ENCODE measurements at regions not wholly inside any gene's neighbourhood (a gene's known extent, or its start where the extent isn't known, plus 50 kb on each side); places are given as distances from the start of the nearest gene placed in this dataset.

GRCh38 chr5:171629628-171630349 lies 155.8 kb upstream of the SMIM23 start:
- Histone ChIP-seq H2AK5ac (ENCODE audit: low read length, severe bottlenecking) (no peak overlapping the region), H3K27ac (ENCODE audit: low read length, poor library complexity, severe bottlenecking) (no peak overlapping the region), H3K79me1 (replicated peaks; ENCODE audit: low read length, poor library complexity, severe bottlenecking) (no peaks in the 10 kb centered on the region), H2AFZ (ENCODE audit: low read depth, low read length) (no peak overlapping the region), H3K18ac (ENCODE audit: low read depth in 1 of 2, low read length in 2 of 2) (no peak overlapping the region), H2BK15ac (ENCODE audit: low read depth, poor library complexity, severe bottlenecking) (no peak overlapping the region), H3K14ac (ENCODE audit: low read length in 2 of 2) (no peak overlapping the region), H2BK120ac (ENCODE audit: low read depth, low read length) (no peak overlapping the region), H3K4ac (ENCODE audit: low read depth in 1 of 2, low read length in 2 of 2) (no peak overlapping the region), H3K4me3 (ENCODE audit: insufficient read depth in 1 of 2, low read depth in 1 of 2, low read length in 2 of 2) (peak overlapping the region in 1 of 2 experiments; percentile 46), H3K4me1 (ENCODE audit: control insufficient read depth, insufficient read depth, low read depth, low read length) (peaks cover 3% of the 10 kb centered on the region), H3K9ac (ENCODE audit: low read length) (peak overlapping the region; percentile 41), H2BK12ac (ENCODE audit: low read length in 2 of 2) (no peak overlapping the region), H3K36me3 (ENCODE audit: control insufficient read depth in 1 of 2, insufficient read depth in 2 of 2, low read depth in 1 of 2, low read length in 2 of 2) (no peaks in the 10 kb centered on the region), H3K4me2 (ENCODE audit: low read length, poor library complexity, severe bottlenecking) (peak overlapping the region; percentile 62), H3K9me3 (ENCODE audit: control insufficient read depth, low read length) (no peaks in the 10 kb centered on the region), H3K23ac (ENCODE audit: low read length in 2 of 2) (no peak overlapping the region), H2BK5ac (ENCODE audit: low read depth, low read length, poor library complexity, severe bottlenecking) (no peak overlapping the region), H4K91ac (ENCODE audit: low read length) (no peak overlapping the region), H4K8ac (ENCODE audit: low read length) (no peak overlapping the region), H3K27me3 (ENCODE audit: control insufficient read depth in 1 of 2, insufficient read depth in 1 of 2, low read length in 2 of 2) (peaks cover 33 to 51% of the 10 kb centered on the region in 2 experiments)
- peak; percentile 55 for DNase-seq
- 11% methylated on average over 28 of the region's 28 CpGs for WGBS

- Histone ChIP-seq H3K79me1 (replicated peaks; ENCODE audit: low read length, poor library complexity, severe bottlenecking) (no peaks in the 10 kb centered on the region), H3K9ac (ENCODE audit: low read length) (peak overlapping the region; percentile 24), H3K4me3 (ENCODE audit: insufficient read depth in 1 of 2, low read depth in 1 of 2, low read length in 2 of 2) (peak overlapping the region in 1 of 2 experiments; percentile 46), H2BK15ac (ENCODE audit: low read depth, poor library complexity, severe bottlenecking) (no peak overlapping the region), H2BK120ac (ENCODE audit: low read depth, low read length) (no peak overlapping the region), H4K8ac (ENCODE audit: low read length) (no peak overlapping the region), H3K27ac (ENCODE audit: low read length, poor library complexity, severe bottlenecking) (no peak overlapping the region), H3K4ac (ENCODE audit: low read depth in 1 of 2, low read length in 2 of 2) (no peak overlapping the region), H2AFZ (ENCODE audit: low read depth, low read length) (no peak overlapping the region), H3K18ac (ENCODE audit: low read depth in 1 of 2, low read length in 2 of 2) (no peak overlapping the region), H3K4me1 (ENCODE audit: control insufficient read depth, insufficient read depth, low read depth, low read length) (peaks cover 3% of the 10 kb centered on the region), H2BK5ac (ENCODE audit: low read depth, low read length, poor library complexity, severe bottlenecking) (no peak overlapping the region), H3K4me2 (ENCODE audit: low read length, poor library complexity, severe bottlenecking) (peak overlapping the region; percentile 57), H3K36me3 (ENCODE audit: control insufficient read depth in 1 of 2, insufficient read depth in 2 of 2, low read depth in 1 of 2, low read length in 2 of 2) (no peaks in the 10 kb centered on the region), H3K23ac (ENCODE audit: low read length in 2 of 2) (no peak overlapping the region), H3K9me3 (ENCODE audit: control insufficient read depth, low read length) (no peaks in the 10 kb centered on the region), H4K91ac (ENCODE audit: low read length) (no peak overlapping the region), H2BK12ac (ENCODE audit: low read length in 2 of 2) (no peak overlapping the region), H3K27me3 (ENCODE audit: control insufficient read depth in 1 of 2, insufficient read depth in 1 of 2, low read length in 2 of 2) (peaks cover 30 to 51% of the 10 kb centered on the region in 2 experiments), H2AK5ac (ENCODE audit: low read length, severe bottlenecking) (no peak overlapping the region), H3K14ac (ENCODE audit: low read length in 2 of 2) (no peak overlapping the region)
- 33% methylated on average over 9 of the region's 11 CpGs for WGBS
- no peak for DNase-seq
Measured at GRCh38 chr5:171630350-171631065, 155.1 kb upstream of the SMIM23 start.

- Histone ChIP-seq H2BK15ac (ENCODE audit: low read depth, poor library complexity, severe bottlenecking) (no peak overlapping the region), H3K79me1 (replicated peaks; ENCODE audit: low read length, poor library complexity, severe bottlenecking) (no peaks in the 10 kb centered on the region), H3K18ac (ENCODE audit: low read depth in 1 of 2, low read length in 2 of 2) (no peak overlapping the region), H3K9me3 (ENCODE audit: control insufficient read depth, low read length) (no peaks in the 10 kb centered on the region), H4K91ac (ENCODE audit: low read length) (no peak overlapping the region), H3K14ac (ENCODE audit: low read length in 2 of 2) (no peak overlapping the region), H3K9ac (ENCODE audit: low read length) (no peak overlapping the region), H4K8ac (ENCODE audit: low read length) (no peak overlapping the region), H3K36me3 (ENCODE audit: control insufficient read depth in 1 of 2, insufficient read depth in 2 of 2, low read depth in 1 of 2, low read length in 2 of 2) (no peaks in the 10 kb centered on the region), H2BK12ac (ENCODE audit: low read length in 2 of 2) (no peak overlapping the region), H3K27ac (ENCODE audit: low read length, poor library complexity, severe bottlenecking) (no peak overlapping the region), H3K27me3 (ENCODE audit: control insufficient read depth in 1 of 2, insufficient read depth in 1 of 2, low read length in 2 of 2) (peaks cover 18 to 32% of the 10 kb centered on the region in 2 experiments), H3K23ac (ENCODE audit: low read length in 2 of 2) (no peak overlapping the region), H3K4ac (ENCODE audit: low read depth in 1 of 2, low read length in 2 of 2) (no peak overlapping the region), H2AFZ (ENCODE audit: low read depth, low read length) (no peak overlapping the region), H3K4me3 (ENCODE audit: insufficient read depth in 1 of 2, low read depth in 1 of 2, low read length in 2 of 2) (peak overlapping the region in 1 of 2 experiments; percentile 24), H3K4me1 (ENCODE audit: control insufficient read depth, insufficient read depth, low read depth, low read length) (peaks cover 3% of the 10 kb centered on the region), H2BK120ac (ENCODE audit: low read depth, low read length) (no peak overlapping the region), H2BK5ac (ENCODE audit: low read depth, low read length, poor library complexity, severe bottlenecking) (no peak overlapping the region), H3K4me2 (ENCODE audit: low read length, poor library complexity, severe bottlenecking) (no peak overlapping the region), H2AK5ac (ENCODE audit: low read length, severe bottlenecking) (no peak overlapping the region)
- no peak for DNase-seq
- 94% methylated on average over 3 of the region's 3 CpGs for WGBS
Measured at GRCh38 chr5:171632616-171633015, 153.0 kb upstream of the SMIM23 start.

- H2BK15ac ChIP-seq (ENCODE audit: low read depth, poor library complexity, severe bottlenecking): no peak overlapping the region
- H3K23ac ChIP-seq (ENCODE audit: low read length in 2 of 2): no peak overlapping the region
- H2BK5ac ChIP-seq (ENCODE audit: low read depth, low read length, poor library complexity, severe bottlenecking): no peak overlapping the region
- H3K18ac ChIP-seq (ENCODE audit: low read depth in 1 of 2, low read length in 2 of 2): no peak overlapping the region
- H3K27me3 ChIP-seq (ENCODE audit: control insufficient read depth in 1 of 2, insufficient read depth in 1 of 2, low read length in 2 of 2): peaks cover 4 to 23% of the 10 kb centered on the region in 2 experiments
- no peak overlapping the region for H2AK5ac ChIP-seq (ENCODE audit: low read length, severe bottlenecking)
- no peak overlapping the region for H3K4ac ChIP-seq (ENCODE audit: low read depth in 1 of 2, low read length in 2 of 2)
- no peak overlapping the region for H3K4me3 ChIP-seq (ENCODE audit: insufficient read depth in 1 of 2, low read depth in 1 of 2, low read length in 2 of 2)
- H3K14ac ChIP-seq (ENCODE audit: low read length in 2 of 2): no peak overlapping the region
- no peaks in the 10 kb centered on the region for H3K36me3 ChIP-seq (ENCODE audit: control insufficient read depth in 1 of 2, insufficient read depth in 2 of 2, low read depth in 1 of 2, low read length in 2 of 2)
- H3K4me1 ChIP-seq (ENCODE audit: control insufficient read depth, insufficient read depth, low read depth, low read length): peaks cover 3% of the 10 kb centered on the region
- H4K8ac ChIP-seq (ENCODE audit: low read length): no peak overlapping the region
- no peak overlapping the region for H4K91ac ChIP-seq (ENCODE audit: low read length)
- no peaks in the 10 kb centered on the region for H3K79me1 ChIP-seq (replicated peaks; ENCODE audit: low read length, poor library complexity, severe bottlenecking)
- no peak overlapping the region for H2AFZ ChIP-seq (ENCODE audit: low read depth, low read length)
- H3K9ac ChIP-seq (ENCODE audit: low read length): no peak overlapping the region
- WGBS: 88% methylated on average over 7 of the region's 7 CpGs
- no peak overlapping the region for H3K27ac ChIP-seq (ENCODE audit: low read length, poor library complexity, severe bottlenecking)
- no peak for DNase-seq
- no peak overlapping the region for H2BK12ac ChIP-seq (ENCODE audit: low read length in 2 of 2)
- H3K4me2 ChIP-seq (ENCODE audit: low read length, poor library complexity, severe bottlenecking): no peak overlapping the region
- no peaks in the 10 kb centered on the region for H3K9me3 ChIP-seq (ENCODE audit: control insufficient read depth, low read length)
- H2BK120ac ChIP-seq (ENCODE audit: low read depth, low read length): no peak overlapping the region
Measured at GRCh38 chr5:171633776-171634470, 151.7 kb upstream of the SMIM23 start.
